ENCODE measurements at regions not wholly inside any gene's neighbourhood (a gene's known extent, or its start where the extent isn't known, plus 50 kb on each side); places are given as distances from the start of the nearest gene placed in this dataset.

- TF ChIP-seq CTCF (IDR thresholded peaks at IDR 0.05) = no peak
- TF ChIP-seq POLR2A (IDR thresholded peaks at IDR 0.05) = no peak
Observed at GRCh38 chr6:27736686-27737085, 175.5 kb downstream of the OR2B2 start.

Data from uterus (tissue), 2 donors.